ENCODE measurements at regions not wholly inside any gene's neighbourhood (a gene's known extent, or its start where the extent isn't known, plus 50 kb on each side); places are given as distances from the start of the nearest gene placed in this dataset.

GRCh38 chr13:106349080-106349931 lies 186.2 kb downstream of the EFNB2 start:
- DNase-seq, result no peak

- no peak for DNase-seq
Observed at GRCh38 chr13:106348075-106348840, 187.2 kb downstream of the EFNB2 start.

- DNase-seq, result no peak
Observed at GRCh38 chr13:106344342-106344741, 191.1 kb downstream of the EFNB2 start.

- no peak for DNase-seq
Observed at GRCh38 chr13:106343836-106344235, 191.6 kb downstream of the EFNB2 start.

- no peak for DNase-seq
Observed at GRCh38 chr13:106340249-106340648, 195.2 kb downstream of the EFNB2 start.

- no peak for DNase-seq
Observed at GRCh38 chr13:106337096-106337850, 198.2 kb downstream of the EFNB2 start.

GRCh38 chr13:106336668-106337067 lies 198.8 kb downstream of the EFNB2 start:
- DNase-seq, result no peak

- no peak for DNase-seq
Observed at GRCh38 chr13:106332621-106333020, 202.8 kb downstream of the EFNB2 start.

- DNase-seq, result no peak
Observed at GRCh38 chr13:106331116-106331515, 204.3 kb downstream of the EFNB2 start.

GRCh38 chr13:106329941-106330340 lies 205.5 kb downstream of the EFNB2 start:
- no peak for DNase-seq

GRCh38 chr13:106326751-106327150 lies 208.7 kb downstream of the EFNB2 start:
- DNase-seq, result no peak

- DNase-seq, result no peak
Observed at GRCh38 chr13:106324444-106324843, 211.0 kb downstream of the EFNB2 start.

- no peak for DNase-seq
Observed at GRCh38 chr13:106322628-106323027, 212.8 kb downstream of the EFNB2 start.

- no peak for DNase-seq
Observed at GRCh38 chr13:106318941-106319411, 216.5 kb downstream of the EFNB2 start.

GRCh38 chr13:106314417-106314816 lies 221.0 kb downstream of the EFNB2 start:
- DNase-seq, result no peak

- DNase-seq, result no peak
Observed at GRCh38 chr13:106311004-106311403, 224.5 kb downstream of the EFNB2 start.

GRCh38 chr13:106310291-106310865 lies 225.1 kb downstream of the EFNB2 start:
- DNase-seq, result no peak

GRCh38 chr13:106306748-106307277 lies 228.6 kb downstream of the EFNB2 start:
- DNase-seq, result no peak

GRCh38 chr13:106302843-106303242 lies 232.6 kb downstream of the EFNB2 start:
- DNase-seq, result no peak

- DNase-seq, result no peak
Observed at GRCh38 chr13:106302011-106302410, 233.5 kb downstream of the EFNB2 start.

- DNase-seq, result no peak
Observed at GRCh38 chr13:106299621-106300020, 235.8 kb downstream of the EFNB2 start.

- DNase-seq, result no peak
Observed at GRCh38 chr13:106297283-106297682, 238.2 kb downstream of the EFNB2 start.

- no peak for DNase-seq
Observed at GRCh38 chr13:106296723-106297122, 238.7 kb downstream of the EFNB2 start.

All from stimulated activated naive CD4-positive, alpha-beta T cell (primary cell).